Lung (tissue), 11 donors: ENCODE measurements at regions not wholly inside any gene's neighbourhood (a gene's known extent, or its start where the extent isn't known, plus 50 kb on each side); places are given as distances from the start of the nearest gene placed in this dataset.

Experiments used
- ATAC-seq: fragments of 200-7000 bp; cut with Tn5 transposase; one replicate; pipeline ENCODE4 v1.9.1; 2020; ENCODE audit warnings: moderate number of reproducible peaks; ENCODE audit not compliant: insufficient read depth, low FRiP score
- DNase-seq, 3 donors: peaks; one replicate each; pipeline ENCODE4 v3.0.0-alpha.2; 2013 to 2017
- H3K27ac ChIP-seq, 2 donors: one replicate each; pipeline ENCODE4 v1.5.1; 2013; ENCODE audit warnings: mild to moderate bottlenecking in 2 of 2, moderate library complexity in 2 of 2, control low read depth in 1 of 2, inconsistent platforms in 1 of 2, low read depth in 1 of 2, low read length in 1 of 2
- H3K27me3 ChIP-seq, 3 donors: one replicate each; pipeline ENCODE4 v1.5.1; 2013; ENCODE audit warnings: low read length in 2 of 3; ENCODE audit not compliant: control insufficient read depth in 3 of 3, insufficient read depth in 3 of 3
- H3K36me3 ChIP-seq, 4 donors: one replicate each; pipeline ENCODE4 v1.5.1; 2013; ENCODE audit warnings: low read length in 4 of 4, mild to moderate bottlenecking in 1 of 4, moderate library complexity in 1 of 4; ENCODE audit not compliant: control insufficient read depth in 4 of 4, insufficient read depth in 4 of 4
- H3K4me1 ChIP-seq, 5 donors: one replicate each; pipeline ENCODE4 v1.5.1; 2013; ENCODE audit warnings: low read length in 5 of 5, mild to moderate bottlenecking in 2 of 5, moderate library complexity in 1 of 5; ENCODE audit not compliant: control insufficient read depth in 5 of 5, insufficient read depth in 5 of 5
- H3K4me3 ChIP-seq: one replicate; pipeline ENCODE4 v1.5.1; 2013; ENCODE audit warnings: mild to moderate bottlenecking, control low read depth, moderate library complexity
- H3K9ac ChIP-seq, 2 donors: one replicate each; pipeline ENCODE4 v1.5.1; 2013; ENCODE audit warnings: low read length in 2 of 2, control low read depth in 1 of 2; ENCODE audit not compliant: insufficient read depth in 1 of 2
- H3K9me3 ChIP-seq, 4 donors: one replicate each; pipeline ENCODE4 v1.5.1; 2013; ENCODE audit warnings: low read length in 3 of 4, mild to moderate bottlenecking in 1 of 4, moderate library complexity in 1 of 4; ENCODE audit not compliant: control insufficient read depth in 4 of 4, insufficient read depth in 3 of 4
- WGBS, 2 donors: extraction: QIAGEN DNeasy Blood & Tissue Kit; methylation state at CpG; one replicate each; pipeline ENCODE4 v1.1.7; 2013; 5-methylcytosine and 5-hydroxymethylcytosine counted together
- TF ChIP-seq, protein P1 (sequence below): IDR thresholded peaks from 2 replicates; pipeline ENCODE4 v1.5.1; 2012; ENCODE audit warnings: mild to moderate bottlenecking; ENCODE audit errors: control extremely low read depth, extremely low read depth
- donor health status: control.
- donor health status: control.
- donor health status: Bipolar disorder and iron deficiency.
- donor health status: healthy.
- donor health status: DM: yes; HTN: yes; CAD: no.

DNA sequence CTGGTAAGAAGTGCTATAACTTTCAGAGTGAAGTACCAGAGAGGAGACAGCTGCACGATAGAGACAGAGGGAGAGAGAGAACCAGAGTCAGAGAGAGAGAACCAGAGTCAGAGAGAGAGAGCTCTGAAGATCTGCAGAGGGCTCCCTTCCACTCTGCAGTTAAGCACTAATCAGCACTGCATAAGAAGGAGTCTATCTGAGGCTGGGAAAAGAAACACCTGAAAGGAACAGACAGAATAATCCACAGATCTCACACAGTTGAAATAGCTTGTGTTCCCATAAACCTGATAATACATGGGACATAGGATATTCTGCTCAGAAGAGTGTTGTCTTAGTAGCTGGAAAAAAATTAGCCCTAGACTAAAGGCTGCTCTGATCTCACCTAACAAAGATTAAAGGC is 87.6 kb downstream of the CFAP44 start:
- H3K4me1 ChIP-seq = peaks cover 0 to 1% (median 0%) of the 10 kb centered on the region in 5 donors
- ATAC-seq = no peak

DNA sequence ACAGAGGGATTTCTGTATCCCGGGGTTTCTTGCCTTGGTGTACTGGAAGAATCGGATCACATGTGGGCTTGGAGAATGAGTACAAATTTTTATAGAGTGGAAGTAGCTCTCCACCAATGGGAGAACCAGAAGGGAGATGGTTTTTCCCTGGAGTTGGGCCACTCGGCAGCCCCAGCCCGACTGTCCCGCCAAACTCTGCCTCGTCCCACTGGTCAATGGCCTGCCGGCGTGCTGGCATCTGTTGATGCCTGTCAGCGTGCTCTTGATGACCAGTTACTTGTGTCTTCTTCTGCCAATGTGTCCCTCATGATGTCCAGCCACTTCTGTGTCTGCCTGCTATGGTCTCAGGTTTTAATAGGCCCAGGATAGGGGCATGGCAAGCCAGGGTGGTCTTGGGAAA is 100.5 kb downstream of the CFAP44 start:
- DNase-seq (no peak), ATAC-seq (no peak)
- Histone ChIP-seq H3K9me3 (peaks cover 0 to 3% (median 0%) of the 10 kb centered on the region in 4 donors), H3K9ac (no peak overlapping the region), H3K27ac (no peak overlapping the region), H3K27me3 (no peaks in the 10 kb centered on the region), H3K4me1 (no peaks in the 10 kb centered on the region), H3K36me3 (no peaks in the 10 kb centered on the region), H3K4me3 (no peak overlapping the region)
- WGBS, 2 donors = 97 to 98% methylated on average over 9 of the region's 9 CpGs
- TF ChIP-seq, protein P1, sequence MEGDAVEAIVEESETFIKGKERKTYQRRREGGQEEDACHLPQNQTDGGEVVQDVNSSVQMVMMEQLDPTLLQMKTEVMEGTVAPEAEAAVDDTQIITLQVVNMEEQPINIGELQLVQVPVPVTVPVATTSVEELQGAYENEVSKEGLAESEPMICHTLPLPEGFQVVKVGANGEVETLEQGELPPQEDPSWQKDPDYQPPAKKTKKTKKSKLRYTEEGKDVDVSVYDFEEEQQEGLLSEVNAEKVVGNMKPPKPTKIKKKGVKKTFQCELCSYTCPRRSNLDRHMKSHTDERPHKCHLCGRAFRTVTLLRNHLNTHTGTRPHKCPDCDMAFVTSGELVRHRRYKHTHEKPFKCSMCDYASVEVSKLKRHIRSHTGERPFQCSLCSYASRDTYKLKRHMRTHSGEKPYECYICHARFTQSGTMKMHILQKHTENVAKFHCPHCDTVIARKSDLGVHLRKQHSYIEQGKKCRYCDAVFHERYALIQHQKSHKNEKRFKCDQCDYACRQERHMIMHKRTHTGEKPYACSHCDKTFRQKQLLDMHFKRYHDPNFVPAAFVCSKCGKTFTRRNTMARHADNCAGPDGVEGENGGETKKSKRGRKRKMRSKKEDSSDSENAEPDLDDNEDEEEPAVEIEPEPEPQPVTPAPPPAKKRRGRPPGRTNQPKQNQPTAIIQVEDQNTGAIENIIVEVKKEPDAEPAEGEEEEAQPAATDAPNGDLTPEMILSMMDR = no peak

More for the DNA sequence above, 87.6 kb downstream of the CFAP44 start:
- Histone ChIP-seq H3K9me3 (no peaks in the 10 kb centered on the region), H3K36me3 (no peaks in the 10 kb centered on the region), H3K27ac (no peak overlapping the region), H3K27me3 (no peaks in the 10 kb centered on the region), H3K9ac (no peak overlapping the region), H3K4me3 (no peak overlapping the region)
- TF ChIP-seq, protein P1 = no peak
- 76 to 83% methylated on average over 1 of the region's 1 CpG for WGBS, 2 donors
- no peak for DNase-seq

DNA sequence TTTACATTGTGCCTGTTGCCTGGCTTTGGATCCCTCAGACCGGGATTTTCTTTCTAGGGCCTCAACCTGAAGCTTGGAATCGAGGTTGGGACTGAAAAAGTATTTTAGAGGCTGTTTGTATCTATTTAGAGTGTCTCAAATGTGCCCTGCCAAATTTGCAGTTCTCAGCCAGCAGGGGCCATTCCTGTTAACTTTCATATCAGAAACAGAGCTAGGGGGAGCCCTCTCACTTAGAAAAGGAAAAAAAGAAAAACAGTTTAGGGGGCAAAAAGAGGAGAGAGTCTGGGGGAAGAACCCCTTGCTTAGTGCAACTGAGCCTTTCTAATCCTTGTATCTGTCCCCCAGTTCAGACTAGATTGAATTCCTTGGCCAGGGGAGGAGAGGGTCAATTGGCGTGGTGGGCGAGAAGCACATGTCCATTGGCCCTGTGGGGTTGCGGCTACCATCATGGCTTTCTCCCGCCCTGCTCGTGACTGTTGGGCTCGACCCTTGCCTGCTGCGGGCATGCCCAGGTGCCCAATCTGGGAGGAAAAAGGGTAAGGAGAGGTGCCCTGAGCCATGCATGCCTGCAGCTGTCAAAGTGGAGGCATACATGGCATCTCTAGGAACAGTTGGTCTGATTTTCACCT is 101.6 kb downstream of the CFAP44 start:
- H3K4me3 ChIP-seq = no peak overlapping the region
- no peaks in the 10 kb centered on the region for H3K36me3 ChIP-seq
- no peaks in the 10 kb centered on the region for H3K27me3 ChIP-seq
- TF ChIP-seq, protein P1 = no peak
- ATAC-seq (no peak), DNase-seq (no peak)
- H3K9ac ChIP-seq = no peak overlapping the region
- no peaks in the 10 kb centered on the region for H3K4me1 ChIP-seq
- no peak overlapping the region for H3K27ac ChIP-seq
- 93 to 95% methylated on average over 9 of the region's 9 CpGs for WGBS, 2 donors
- peaks cover 0 to 3% (median 0%) of the 10 kb centered on the region in 4 donors for H3K9me3 ChIP-seq
